ENCODE measurements at regions not wholly inside any gene's neighbourhood (a gene's known extent, or its start where the extent isn't known, plus 50 kb on each side); places are given as distances from the start of the nearest gene placed in this dataset.

- DNase-seq (ENCODE audit: low read depth): no peak
Measured at GRCh38 chr2:217749008-217749407, 253.8 kb downstream of the TNS1 start.

GRCh38 chr2:217746808-217747207 lies 256.0 kb downstream of the TNS1 start:
- DNase-seq (ENCODE audit: low read depth): no peak

GRCh38 chr2:217743966-217744761 lies 258.6 kb downstream of the TNS1 start:
- no peak for DNase-seq (ENCODE audit: low read depth)

- no peak for DNase-seq (ENCODE audit: low read depth)
Measured at GRCh38 chr2:217743407-217743806, 259.4 kb downstream of the TNS1 start.

- no peak for DNase-seq (ENCODE audit: low read depth)
Measured at GRCh38 chr2:217742841-217743240, 260.0 kb downstream of the TNS1 start.

GRCh38 chr2:217742276-217742675 lies 260.5 kb downstream of the TNS1 start:
- no peak for DNase-seq (ENCODE audit: low read depth)

- no peak for DNase-seq (ENCODE audit: low read depth)
Measured at GRCh38 chr2:217741381-217741955, 261.3 kb downstream of the TNS1 start.

- no peak for DNase-seq (ENCODE audit: low read depth)
Measured at GRCh38 chr2:217740756-217741155, 262.0 kb downstream of the TNS1 start.

GRCh38 chr2:217740178-217740577 lies 262.6 kb downstream of the TNS1 start:
- no peak for DNase-seq (ENCODE audit: low read depth)

- DNase-seq (ENCODE audit: low read depth): no peak
Measured at GRCh38 chr2:217739741-217740140, 263.1 kb downstream of the TNS1 start.

GRCh38 chr2:217738061-217738460 lies 264.7 kb downstream of the TNS1 start:
- no peak for DNase-seq (ENCODE audit: low read depth)

GRCh38 chr2:217736776-217737550 lies 265.8 kb downstream of the TNS1 start:
- no peak for DNase-seq (ENCODE audit: low read depth)

GRCh38 chr2:217735899-217736298 lies 266.9 kb downstream of the TNS1 start:
- DNase-seq (ENCODE audit: low read depth): no peak

GRCh38 chr2:217735034-217735433 lies 267.8 kb downstream of the TNS1 start:
- DNase-seq (ENCODE audit: low read depth): no peak

GRCh38 chr2:217733461-217733860 lies 269.3 kb downstream of the TNS1 start:
- no peak for DNase-seq (ENCODE audit: low read depth)

- DNase-seq (ENCODE audit: low read depth): no peak
Measured at GRCh38 chr2:217732992-217733391, 269.8 kb downstream of the TNS1 start.

- DNase-seq (ENCODE audit: low read depth): no peak
Measured at GRCh38 chr2:217731805-217732204, 271.0 kb downstream of the TNS1 start.

GRCh38 chr2:217729421-217730053 lies 273.3 kb downstream of the TNS1 start:
- no peak for DNase-seq (ENCODE audit: low read depth)

- no peak for DNase-seq (ENCODE audit: low read depth)
Measured at GRCh38 chr2:217727801-217728200, 275.0 kb downstream of the TNS1 start.

- no peak for DNase-seq (ENCODE audit: low read depth)
Measured at GRCh38 chr2:217725409-217725808, 277.4 kb downstream of the TNS1 start.

GRCh38 chr2:217724471-217724870 lies 278.3 kb downstream of the TNS1 start:
- DNase-seq (ENCODE audit: low read depth): no peak

- no peak for DNase-seq (ENCODE audit: low read depth)
Measured at GRCh38 chr2:217723981-217724380, 278.8 kb downstream of the TNS1 start.

All from stimulated activated CD8-positive, alpha-beta memory T cell treated with anti-CD3 and anti-CD28 coated beads, Interleukin-12 subunit alpha, Interleukin-12 subunit beta, amount 100 ng/mL, for 1 hour (primary cell).